Rectal smooth muscle tissue (tissue), 1 donor: ENCODE measurements at regions not wholly inside any gene's neighbourhood (a gene's known extent, or its start where the extent isn't known, plus 50 kb on each side); places are given as distances from the start of the nearest gene placed in this dataset.

Source experiments
- H3K27ac ChIP-seq: one replicate; pipeline ENCODE4 v1.7.0; 2013; ENCODE audit warnings: low read depth, low read length, inconsistent platforms
- H3K27me3 ChIP-seq: one replicate; pipeline ENCODE4 v1.7.0; 2013; ENCODE audit warnings: low read length; ENCODE audit not compliant: control insufficient read depth, insufficient read depth
- H3K36me3 ChIP-seq: one replicate; pipeline ENCODE4 v1.7.0; 2013; ENCODE audit warnings: low read length; ENCODE audit not compliant: control insufficient read depth, insufficient read depth
- H3K4me1 ChIP-seq: one replicate; pipeline ENCODE4 v1.7.0; 2013; ENCODE audit warnings: low read length; ENCODE audit not compliant: control insufficient read depth, insufficient read depth
- H3K4me3 ChIP-seq: one replicate; pipeline ENCODE4 v1.7.0; 2013; ENCODE audit warnings: low read length
- H3K9ac ChIP-seq: one replicate; pipeline ENCODE4 v1.7.0; 2013; ENCODE audit warnings: low read length

GRCh38 chr3:72190050-72190449, 405.1 kb upstream of the PROK2 start:
- H3K27me3 ChIP-seq, result no peaks in the 10 kb centered on the region
- no peak overlapping the region for H3K4me3 ChIP-seq
- H3K9ac ChIP-seq, result no peak overlapping the region
- no peaks in the 10 kb centered on the region for H3K36me3 ChIP-seq
- H3K27ac ChIP-seq, result no peak overlapping the region
- no peaks in the 10 kb centered on the region for H3K4me1 ChIP-seq

GRCh38 chr3:72189339-72189738, 404.4 kb upstream of the PROK2 start:
- no peak overlapping the region for H3K27ac ChIP-seq
- no peaks in the 10 kb centered on the region for H3K36me3 ChIP-seq

GRCh38 chr3:72188536-72188935, 403.6 kb upstream of the PROK2 start:
- Histone ChIP-seq H3K9ac (no peak overlapping the region), H3K27me3 (no peaks in the 10 kb centered on the region), H3K4me3 (no peak overlapping the region), H3K36me3 (no peaks in the 10 kb centered on the region), H3K4me1 (no peaks in the 10 kb centered on the region), H3K27ac (no peak overlapping the region)

More at GRCh38 chr3:72189339-72189738, 404.4 kb upstream of the PROK2 start:
- no peak overlapping the region for H3K9ac ChIP-seq
- no peaks in the 10 kb centered on the region for H3K27me3 ChIP-seq
- no peak overlapping the region for H3K4me3 ChIP-seq
- no peaks in the 10 kb centered on the region for H3K4me1 ChIP-seq

GRCh38 chr3:72187131-72187530, 402.2 kb upstream of the PROK2 start:
- no peak overlapping the region for H3K9ac ChIP-seq
- H3K27ac ChIP-seq, result no peak overlapping the region
- no peak overlapping the region for H3K4me3 ChIP-seq
- H3K27me3 ChIP-seq, result no peaks in the 10 kb centered on the region
- H3K36me3 ChIP-seq, result no peaks in the 10 kb centered on the region
- no peaks in the 10 kb centered on the region for H3K4me1 ChIP-seq

GRCh38 chr3:72186400-72186855, 401.5 kb upstream of the PROK2 start:
- no peak overlapping the region for H3K4me3 ChIP-seq
- no peaks in the 10 kb centered on the region for H3K36me3 ChIP-seq
- H3K9ac ChIP-seq, result no peak overlapping the region
- H3K27ac ChIP-seq, result no peak overlapping the region
- H3K4me1 ChIP-seq, result no peaks in the 10 kb centered on the region
- H3K27me3 ChIP-seq, result no peaks in the 10 kb centered on the region

GRCh38 chr3:72185549-72186399, 400.8 kb upstream of the PROK2 start:
- Histone ChIP-seq H3K9ac (no peak overlapping the region), H3K27me3 (no peaks in the 10 kb centered on the region), H3K36me3 (no peaks in the 10 kb centered on the region), H3K4me3 (no peak overlapping the region), H3K27ac (no peak overlapping the region), H3K4me1 (no peaks in the 10 kb centered on the region)

GRCh38 chr3:72183489-72183888, 398.5 kb upstream of the PROK2 start:
- no peaks in the 10 kb centered on the region for H3K36me3 ChIP-seq
- H3K27ac ChIP-seq, result no peak overlapping the region
- no peak overlapping the region for H3K9ac ChIP-seq
- H3K27me3 ChIP-seq, result no peaks in the 10 kb centered on the region
- no peak overlapping the region for H3K4me3 ChIP-seq
- H3K4me1 ChIP-seq, result no peaks in the 10 kb centered on the region

GRCh38 chr3:72182206-72182605, 397.3 kb upstream of the PROK2 start:
- Histone ChIP-seq H3K27ac (no peak overlapping the region), H3K36me3 (no peaks in the 10 kb centered on the region), H3K9ac (no peak overlapping the region), H3K4me1 (peaks cover 2% of the 10 kb centered on the region), H3K27me3 (no peaks in the 10 kb centered on the region), H3K4me3 (no peak overlapping the region)

- H3K4me3 ChIP-seq, result no peak overlapping the region
- no peaks in the 10 kb centered on the region for H3K36me3 ChIP-seq
- peaks cover 7% of the 10 kb centered on the region for H3K4me1 ChIP-seq
- no peaks in the 10 kb centered on the region for H3K27me3 ChIP-seq
- H3K9ac ChIP-seq, result no peak overlapping the region
- H3K27ac ChIP-seq, result no peak overlapping the region
Observed at GRCh38 chr3:72181251-72181650, 396.3 kb upstream of the PROK2 start.

GRCh38 chr3:72180405-72180804, 395.5 kb upstream of the PROK2 start:
- Histone ChIP-seq H3K27ac (no peak overlapping the region), H3K4me3 (no peak overlapping the region), H3K36me3 (no peaks in the 10 kb centered on the region), H3K27me3 (no peaks in the 10 kb centered on the region), H3K9ac (no peak overlapping the region), H3K4me1 (peaks cover 7% of the 10 kb centered on the region)

- Histone ChIP-seq H3K9ac (no peak overlapping the region), H3K27ac (no peak overlapping the region), H3K36me3 (no peaks in the 10 kb centered on the region), H3K4me3 (no peak overlapping the region), H3K4me1 (peaks cover 13% of the 10 kb centered on the region), H3K27me3 (no peaks in the 10 kb centered on the region)
Observed at GRCh38 chr3:72179107-72179464, 394.1 kb upstream of the PROK2 start.

- Histone ChIP-seq H3K27me3 (no peaks in the 10 kb centered on the region), H3K9ac (no peak overlapping the region), H3K27ac (no peak overlapping the region), H3K4me3 (no peak overlapping the region), H3K36me3 (no peaks in the 10 kb centered on the region), H3K4me1 (peaks cover 18% of the 10 kb centered on the region)
Observed at GRCh38 chr3:72178463-72179106, 393.6 kb upstream of the PROK2 start.
